ENCODE measurements at regions not wholly inside any gene's neighbourhood (a gene's known extent, or its start where the extent isn't known, plus 50 kb on each side); places are given as distances from the start of the nearest gene placed in this dataset.

GRCh38 chr14:65302571-65303189 is 109.8 kb upstream of the FUT8 start:
- peak in 1 of 3 donors; percentile 66 for DNase-seq
- Mint-ChIP-seq H3K4me3 (no peak overlapping the region), H3K9me3 (peaks cover 0 to 3% (median 0%) of the 10 kb centered on the region in 7 donors), H3K36me3 (no peaks in the 10 kb centered on the region), H3K27me3 (no peaks in the 10 kb centered on the region), H3K27ac (peak overlapping the region in 1 of 3 donors; percentile 59), H3K4me1 (peaks cover 0 to 13% (median 7%) of the 10 kb centered on the region in 4 donors)
- Histone ChIP-seq H3K27me3 (ENCODE audit: control insufficient read depth, insufficient read depth, low read length) (no peaks in the 10 kb centered on the region), H3K36me3 (ENCODE audit: control insufficient read depth, insufficient read depth, low read length) (no peaks in the 10 kb centered on the region), H3K4me1 (ENCODE audit: control insufficient read depth, insufficient read depth, low read length, poor library complexity, severe bottlenecking) (peaks cover 8% of the 10 kb centered on the region), H3K9me3 (ENCODE audit: control insufficient read depth in 2 of 2, low read length in 2 of 2) (no peaks in the 10 kb centered on the region), H3K4me3 (ENCODE audit: low read depth, low read length) (no peak overlapping the region), H3K27ac (ENCODE audit: insufficient read depth, low read length, poor library complexity, severe bottlenecking) (no peak overlapping the region)
- ATAC-seq (ENCODE audit: low read depth in 2 of 2) = peak in 1 of 2 donors; percentile 17

GRCh38 chr14:65303190-65303898 is 109.2 kb upstream of the FUT8 start:
- no peak for ATAC-seq (ENCODE audit: low read depth in 2 of 2)
- H3K4me1 ChIP-seq (ENCODE audit: control insufficient read depth, insufficient read depth, low read length, poor library complexity, severe bottlenecking) = peaks cover 8% of the 10 kb centered on the region
- no peaks in the 10 kb centered on the region for H3K27me3 ChIP-seq (ENCODE audit: control insufficient read depth, insufficient read depth, low read length)
- H3K27ac Mint-ChIP-seq = peak overlapping the region in 1 of 3 donors; percentile 59
- peaks cover 0 to 3% (median 0%) of the 10 kb centered on the region in 7 donors for H3K9me3 Mint-ChIP-seq
- DNase-seq = no peak
- H3K27ac ChIP-seq (ENCODE audit: insufficient read depth, low read length, poor library complexity, severe bottlenecking) = no peak overlapping the region
- H3K4me3 Mint-ChIP-seq = no peak overlapping the region
- no peaks in the 10 kb centered on the region for H3K36me3 Mint-ChIP-seq
- H3K4me3 ChIP-seq (ENCODE audit: low read depth, low read length) = no peak overlapping the region
- H3K9me3 ChIP-seq (ENCODE audit: control insufficient read depth in 2 of 2, low read length in 2 of 2) = no peaks in the 10 kb centered on the region
- H3K4me1 Mint-ChIP-seq = peaks cover 0 to 13% (median 7%) of the 10 kb centered on the region in 4 donors
- no peaks in the 10 kb centered on the region for H3K36me3 ChIP-seq (ENCODE audit: control insufficient read depth, insufficient read depth, low read length)
- H3K27me3 Mint-ChIP-seq = no peaks in the 10 kb centered on the region

DNA sequence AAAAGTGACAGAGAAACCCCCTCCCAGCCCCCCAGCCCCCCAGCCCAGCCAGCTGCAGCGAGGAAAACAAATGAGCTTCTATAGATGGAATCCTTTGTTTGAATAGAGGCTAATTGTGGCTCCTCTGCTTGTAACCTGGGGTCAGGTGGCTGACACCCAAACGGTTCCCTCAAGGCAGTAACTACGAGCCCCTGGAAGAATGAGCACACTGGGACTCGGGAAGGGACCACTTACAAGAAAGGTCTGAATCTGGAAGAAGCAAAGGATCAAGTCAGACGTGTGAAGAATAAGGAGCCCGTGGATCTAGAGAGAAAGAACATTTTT is 108.7 kb upstream of the FUT8 start:
- Histone ChIP-seq H3K27me3 (ENCODE audit: control insufficient read depth, insufficient read depth, low read length) (no peaks in the 10 kb centered on the region), H3K4me1 (ENCODE audit: control insufficient read depth, insufficient read depth, low read length, poor library complexity, severe bottlenecking) (peaks cover 8% of the 10 kb centered on the region), H3K27ac (ENCODE audit: insufficient read depth, low read length, poor library complexity, severe bottlenecking) (no peak overlapping the region), H3K36me3 (ENCODE audit: control insufficient read depth, insufficient read depth, low read length) (no peaks in the 10 kb centered on the region), H3K9me3 (ENCODE audit: control insufficient read depth in 2 of 2, low read length in 2 of 2) (no peaks in the 10 kb centered on the region), H3K4me3 (ENCODE audit: low read depth, low read length) (no peak overlapping the region)
- ATAC-seq (ENCODE audit: low read depth in 2 of 2) = no peak
- DNase-seq = no peak
- H3K27me3 Mint-ChIP-seq = no peaks in the 10 kb centered on the region
- H3K9me3 Mint-ChIP-seq = peaks cover 0 to 3% (median 0%) of the 10 kb centered on the region in 7 donors
- no peak overlapping the region for H3K4me3 Mint-ChIP-seq
- H3K27ac Mint-ChIP-seq = peak overlapping the region in 1 of 3 donors; percentile 36
- no peaks in the 10 kb centered on the region for H3K36me3 Mint-ChIP-seq
- H3K4me1 Mint-ChIP-seq = peaks cover 0 to 13% (median 7%) of the 10 kb centered on the region in 4 donors

DNA sequence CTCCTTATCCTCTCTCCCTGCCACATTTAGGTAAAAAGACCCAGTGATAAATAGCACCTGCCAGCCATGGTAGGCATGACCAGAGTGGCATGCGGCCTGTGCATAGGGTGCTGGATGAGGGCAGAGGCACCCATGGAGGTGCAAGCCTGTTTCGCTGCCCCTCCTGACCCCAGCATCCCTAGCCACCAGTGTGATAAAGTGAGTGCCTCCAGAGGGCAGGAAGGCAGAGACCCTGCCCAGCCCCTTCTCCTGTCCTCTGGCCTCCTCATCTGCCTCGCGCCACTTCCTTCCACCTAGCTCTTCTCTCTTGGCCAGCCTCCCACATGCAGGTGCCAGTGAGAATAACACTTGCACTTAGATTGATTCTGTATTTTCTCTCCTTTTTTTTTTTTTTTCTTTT is 108.3 kb upstream of the FUT8 start:
- Histone ChIP-seq H3K27ac (ENCODE audit: insufficient read depth, low read length, poor library complexity, severe bottlenecking) (no peak overlapping the region), H3K27me3 (ENCODE audit: control insufficient read depth, insufficient read depth, low read length) (no peaks in the 10 kb centered on the region)
- ATAC-seq (ENCODE audit: low read depth in 2 of 2) = no peak

DNA sequence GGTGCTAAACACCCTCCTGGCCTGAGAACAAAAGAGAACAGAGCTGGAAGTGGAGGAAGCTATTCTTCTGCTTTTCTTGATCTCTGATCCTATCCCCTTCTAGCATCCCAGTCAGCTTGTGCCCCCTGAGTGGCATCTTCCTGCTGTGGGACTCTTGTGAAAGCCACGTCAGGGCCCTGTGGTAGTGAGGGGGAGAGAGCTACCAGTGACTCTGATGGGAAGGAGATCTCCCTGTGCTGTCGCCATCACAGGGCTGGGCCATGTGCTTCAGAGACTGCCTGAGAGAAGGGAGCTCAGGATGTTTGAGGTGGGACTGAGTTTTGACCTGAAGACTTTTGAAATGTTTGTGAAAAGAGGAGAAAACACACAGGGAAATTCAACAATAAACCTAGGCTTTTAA is 107.6 kb upstream of the FUT8 start:
- Mint-ChIP-seq H3K9me3 (peaks cover 0 to 3% (median 0%) of the 10 kb centered on the region in 7 donors), H3K4me3 (no peak overlapping the region), H3K36me3 (no peaks in the 10 kb centered on the region), H3K27ac (peak overlapping the region in 1 of 3 donors; percentile 81), H3K27me3 (no peaks in the 10 kb centered on the region), H3K4me1 (peaks cover 0 to 13% (median 7%) of the 10 kb centered on the region in 4 donors)
- no peaks in the 10 kb centered on the region for H3K9me3 ChIP-seq (ENCODE audit: control insufficient read depth in 2 of 2, low read length in 2 of 2)
- H3K4me3 ChIP-seq (ENCODE audit: low read depth, low read length) = no peak overlapping the region
- H3K27me3 ChIP-seq (ENCODE audit: control insufficient read depth, insufficient read depth, low read length) = no peaks in the 10 kb centered on the region
- H3K4me1 ChIP-seq (ENCODE audit: control insufficient read depth, insufficient read depth, low read length, poor library complexity, severe bottlenecking) = peaks cover 8% of the 10 kb centered on the region
- H3K36me3 ChIP-seq (ENCODE audit: control insufficient read depth, insufficient read depth, low read length) = no peaks in the 10 kb centered on the region
- no peak for DNase-seq
- no peak for ATAC-seq (ENCODE audit: low read depth in 2 of 2)
- H3K27ac ChIP-seq (ENCODE audit: insufficient read depth, low read length, poor library complexity, severe bottlenecking) = no peak overlapping the region

More for the DNA sequence above, 108.3 kb upstream of the FUT8 start:
- Mint-ChIP-seq H3K4me3 (no peak overlapping the region), H3K36me3 (no peaks in the 10 kb centered on the region), H3K4me1 (peaks cover 0 to 13% (median 7%) of the 10 kb centered on the region in 4 donors), H3K27me3 (no peaks in the 10 kb centered on the region), H3K27ac (peak overlapping the region in 1 of 3 donors; percentile 36), H3K9me3 (peaks cover 0 to 3% (median 0%) of the 10 kb centered on the region in 7 donors)
- no peaks in the 10 kb centered on the region for H3K36me3 ChIP-seq (ENCODE audit: control insufficient read depth, insufficient read depth, low read length)
- H3K4me1 ChIP-seq (ENCODE audit: control insufficient read depth, insufficient read depth, low read length, poor library complexity, severe bottlenecking) = peaks cover 8% of the 10 kb centered on the region
- no peak overlapping the region for H3K4me3 ChIP-seq (ENCODE audit: low read depth, low read length)
- no peaks in the 10 kb centered on the region for H3K9me3 ChIP-seq (ENCODE audit: control insufficient read depth in 2 of 2, low read length in 2 of 2)
- DNase-seq = no peak

DNA sequence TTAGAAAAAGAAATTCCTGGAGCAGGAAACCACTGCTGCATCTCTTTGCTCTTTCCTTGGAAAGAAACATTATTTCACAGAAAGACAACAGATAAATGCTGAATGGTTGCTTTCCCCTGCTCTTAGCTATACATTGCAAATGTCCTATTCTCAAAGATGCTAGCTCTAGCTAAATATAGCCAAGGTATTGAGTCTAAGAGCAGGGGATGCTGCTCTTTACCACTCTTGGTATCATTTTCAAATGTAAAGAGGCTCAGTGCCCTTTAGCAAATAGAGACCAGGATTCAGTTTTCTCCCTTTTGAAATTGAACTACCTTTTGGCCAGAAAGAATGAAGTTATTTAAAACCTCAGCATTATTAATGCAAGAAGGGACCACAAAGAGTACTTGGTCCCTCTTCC is 104.0 kb upstream of the FUT8 start:
- Histone ChIP-seq H3K36me3 (ENCODE audit: control insufficient read depth, insufficient read depth, low read length) (no peaks in the 10 kb centered on the region), H3K27ac (ENCODE audit: insufficient read depth, low read length, poor library complexity, severe bottlenecking) (no peak overlapping the region), H3K4me3 (ENCODE audit: low read depth, low read length) (no peak overlapping the region), H3K9me3 (ENCODE audit: control insufficient read depth in 2 of 2, low read length in 2 of 2) (no peaks in the 10 kb centered on the region), H3K4me1 (ENCODE audit: control insufficient read depth, insufficient read depth, low read length, poor library complexity, severe bottlenecking) (peaks cover 2% of the 10 kb centered on the region), H3K27me3 (ENCODE audit: control insufficient read depth, insufficient read depth, low read length) (no peaks in the 10 kb centered on the region)
- no peak for ATAC-seq (ENCODE audit: low read depth in 2 of 2)
- Mint-ChIP-seq H3K4me1 (peaks cover 0 to 5% (median under 1%) of the 10 kb centered on the region in 4 donors), H3K27me3 (no peaks in the 10 kb centered on the region), H3K4me3 (no peak overlapping the region), H3K27ac (no peak overlapping the region), H3K36me3 (no peaks in the 10 kb centered on the region), H3K9me3 (peaks cover 0 to 3% (median 0%) of the 10 kb centered on the region in 7 donors)
- no peak for DNase-seq

DNA sequence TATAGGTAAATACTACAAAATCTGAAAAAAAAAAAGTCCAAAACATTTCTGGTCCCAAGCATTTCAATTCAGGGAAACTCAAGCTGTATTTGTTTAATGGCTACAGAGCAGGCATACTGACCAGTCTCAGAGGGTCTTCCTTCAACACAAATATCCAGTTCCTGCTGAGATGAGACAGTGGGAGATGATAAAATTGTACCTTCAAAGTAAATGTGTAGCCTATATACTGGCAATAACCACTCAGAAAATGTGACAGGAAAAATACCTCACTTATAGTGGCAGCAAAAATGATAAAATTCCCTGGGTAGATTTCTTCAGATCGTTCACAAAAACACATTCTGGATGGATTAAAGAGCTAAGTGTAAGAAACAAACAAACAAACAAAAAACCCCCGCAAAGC is 102.0 kb upstream of the FUT8 start:
- H3K4me3 ChIP-seq (ENCODE audit: low read depth, low read length) = no peak overlapping the region
- Mint-ChIP-seq H3K4me3 (no peak overlapping the region), H3K4me1 (no peaks in the 10 kb centered on the region), H3K27ac (no peak overlapping the region), H3K27me3 (no peaks in the 10 kb centered on the region), H3K9me3 (peaks cover 0 to 3% (median 0%) of the 10 kb centered on the region in 7 donors), H3K36me3 (no peaks in the 10 kb centered on the region)
- no peaks in the 10 kb centered on the region for H3K4me1 ChIP-seq (ENCODE audit: control insufficient read depth, insufficient read depth, low read length, poor library complexity, severe bottlenecking)
- no peak for ATAC-seq (ENCODE audit: low read depth in 2 of 2)
- no peaks in the 10 kb centered on the region for H3K9me3 ChIP-seq (ENCODE audit: control insufficient read depth in 2 of 2, low read length in 2 of 2)
- H3K27me3 ChIP-seq (ENCODE audit: control insufficient read depth, insufficient read depth, low read length) = no peaks in the 10 kb centered on the region
- DNase-seq = no peak
- H3K27ac ChIP-seq (ENCODE audit: insufficient read depth, low read length, poor library complexity, severe bottlenecking) = no peak overlapping the region
- H3K36me3 ChIP-seq (ENCODE audit: control insufficient read depth, insufficient read depth, low read length) = no peaks in the 10 kb centered on the region

- Mint-ChIP-seq H3K27ac (no peak overlapping the region), H3K4me1 (peaks cover 0 to 7% (median 0%) of the 10 kb centered on the region in 4 donors), H3K9me3 (peaks cover 0 to 3% (median 2%) of the 10 kb centered on the region in 7 donors), H3K4me3 (no peak overlapping the region), H3K36me3 (no peaks in the 10 kb centered on the region), H3K27me3 (peaks cover 4% of the 10 kb centered on the region)
- Histone ChIP-seq H3K27me3 (ENCODE audit: control insufficient read depth, insufficient read depth, low read length) (no peaks in the 10 kb centered on the region), H3K36me3 (ENCODE audit: control insufficient read depth, insufficient read depth, low read length) (no peaks in the 10 kb centered on the region), H3K9me3 (ENCODE audit: control insufficient read depth in 2 of 2, low read length in 2 of 2) (no peaks in the 10 kb centered on the region), H3K27ac (ENCODE audit: insufficient read depth, low read length, poor library complexity, severe bottlenecking) (no peak overlapping the region), H3K4me1 (ENCODE audit: control insufficient read depth, insufficient read depth, low read length, poor library complexity, severe bottlenecking) (no peaks in the 10 kb centered on the region), H3K4me3 (ENCODE audit: low read depth, low read length) (no peak overlapping the region)
- ATAC-seq (ENCODE audit: low read depth in 2 of 2) (no peak), DNase-seq (no peak)
These were observed 99.7 kb upstream of the FUT8 start for GRCh38 chr14:65312859-65313258.

Measured in CD4-positive, CD25-positive, alpha-beta regulatory T cell (primary cell).